Liver (tissue), 7 donors: ENCODE measurements at regions not wholly inside any gene's neighbourhood (a gene's known extent, or its start where the extent isn't known, plus 50 kb on each side); places are given as distances from the start of the nearest gene placed in this dataset.

Experiments used
- DNase-seq: peaks from one replicate; pipeline ENCODE4 v3.0.0-alpha.2; 2017; ENCODE audit warnings: low spot score
- H3K27ac ChIP-seq, 2 donors: one replicate each; pipeline ENCODE4 v1.7.0; 2013; ENCODE audit warnings: inconsistent platforms in 2 of 2, low read length in 2 of 2, control low read depth in 1 of 2, low read depth in 1 of 2, mild to moderate bottlenecking in 1 of 2
- H3K27me3 ChIP-seq, 4 donors: one replicate each; pipeline versions ENCODE4 v1.6.1 to v1.7.0; 2013; ENCODE audit warnings: low read length in 3 of 4, inconsistent platforms in 1 of 4, mild to moderate bottlenecking in 1 of 4, moderate library complexity in 1 of 4; ENCODE audit not compliant: control insufficient read depth in 4 of 4, insufficient read depth in 4 of 4
- H3K36me3 ChIP-seq, 4 donors: one replicate each; pipeline versions ENCODE4 v1.6.1 to v1.7.0; 2013; ENCODE audit warnings: low read length in 3 of 4, mild to moderate bottlenecking in 3 of 4, low read depth in 1 of 4, moderate library complexity in 1 of 4; ENCODE audit not compliant: control insufficient read depth in 4 of 4, insufficient read depth in 3 of 4
- H3K4me1 ChIP-seq, 4 donors: one replicate each; pipeline versions ENCODE4 v1.6.1 to v1.7.0; 2013; ENCODE audit warnings: low read length in 3 of 4, mild to moderate bottlenecking in 3 of 4, moderate library complexity in 1 of 4; ENCODE audit not compliant: control insufficient read depth in 4 of 4, insufficient read depth in 4 of 4
- H3K4me3 ChIP-seq, 3 donors: one replicate each; pipeline versions ENCODE4 v1.6.1 to v1.7.0; 2013; ENCODE audit warnings: low read length in 3 of 3, control low read depth in 1 of 3, low read depth in 1 of 3, mild to moderate bottlenecking in 1 of 3
- H3K9ac ChIP-seq, 2 donors: one replicate each; pipeline ENCODE4 v1.7.0; 2013; ENCODE audit warnings: low read length in 2 of 2, mild to moderate bottlenecking in 2 of 2, moderate library complexity in 2 of 2, control low read depth in 1 of 2, low read depth in 1 of 2
- H3K9me3 ChIP-seq, 4 donors: one replicate each; pipeline versions ENCODE4 v1.6.1 to v1.7.0; 2013; ENCODE audit warnings: low read length in 3 of 4; ENCODE audit not compliant: control insufficient read depth in 4 of 4
- EGR1 ChIP-seq, 2 donors: IDR thresholded peaks; 2 replicates each; pipeline ENCODE4 v1.6.1; 2016 to 2018; ENCODE audit warnings: antibody characterized with exemption in 2 of 2, low read depth in 2 of 2
- FOXA1 ChIP-seq: IDR thresholded peaks from 2 replicates; pipeline ENCODE4 v1.6.1; 2016; ENCODE audit warnings: antibody characterized with exemption
- FOXA2 ChIP-seq: IDR thresholded peaks from 2 replicates; pipeline ENCODE4 v1.6.1; 2016; ENCODE audit warnings: antibody characterized with exemption
- GABPA ChIP-seq, 2 donors: IDR thresholded peaks in 1 of 2; conservative IDR thresholded peaks in 1 of 2; 2 replicates each; pipeline ENCODE4 v1.6.1; 2016; ENCODE audit warnings: antibody characterized with exemption in 2 of 2, mild to moderate bottlenecking in 1 of 2, moderate library complexity in 1 of 2
- HNF4G ChIP-seq: IDR thresholded peaks from 2 replicates; pipeline ENCODE4 v1.6.1; 2016; ENCODE audit warnings: antibody characterized with exemption
- JUND ChIP-seq, 2 donors: IDR thresholded peaks; 2 replicates each; pipeline ENCODE4 v1.6.1; 2016; ENCODE audit warnings: antibody characterized with exemption in 2 of 2
- NR2F2 ChIP-seq: IDR thresholded peaks from 2 replicates; pipeline ENCODE4 v1.6.1; 2016; ENCODE audit warnings: antibody characterized with exemption
- RAD21 ChIP-seq, 2 donors: IDR thresholded peaks; 2 replicates each; pipeline ENCODE4 v1.6.1; 2016; ENCODE audit warnings: antibody characterized with exemption in 2 of 2, mild to moderate bottlenecking in 2 of 2
- RXRA ChIP-seq, 2 donors: IDR thresholded peaks; 2 replicates each; pipeline ENCODE4 v1.6.1; 2017 to 2018; ENCODE audit warnings: antibody characterized with exemption in 2 of 2, mild to moderate bottlenecking in 1 of 2
- TAF1 ChIP-seq: conservative IDR thresholded peaks from 2 replicates; pipeline ENCODE4 v1.6.1; 2016; ENCODE audit warnings: antibody characterized with exemption, mild to moderate bottlenecking
- YY1 ChIP-seq: IDR thresholded peaks from 2 replicates; pipeline ENCODE4 v1.6.1; 2016; ENCODE audit warnings: antibody characterized with exemption, mild to moderate bottlenecking
- WGBS: extraction: QIAGEN DNeasy Blood & Tissue Kit; methylation state at CpG from one replicate; pipeline ENCODE4 v1.1.7; 2013; 5-methylcytosine and 5-hydroxymethylcytosine counted together
- TF ChIP-seq, protein P1 (sequence below): IDR thresholded peaks from 2 replicates; pipeline ENCODE4 v1.6.1; 2016; ENCODE audit warnings: antibody characterized with exemption
- TF ChIP-seq, protein P2 (sequence below): IDR thresholded peaks from 2 replicates; pipeline ENCODE4 v1.6.1; 2016; ENCODE audit warnings: antibody characterized with exemption, mild to moderate bottlenecking
- TF ChIP-seq, protein P3 (sequence below): IDR thresholded peaks from 2 replicates; pipeline ENCODE4 v1.6.1; 2016; ENCODE audit warnings: antibody characterized with exemption
- donor health status: healthy.
- donor health status: healthy.
- donor health status: healthy.
- donor health status: healthy.

DNA sequence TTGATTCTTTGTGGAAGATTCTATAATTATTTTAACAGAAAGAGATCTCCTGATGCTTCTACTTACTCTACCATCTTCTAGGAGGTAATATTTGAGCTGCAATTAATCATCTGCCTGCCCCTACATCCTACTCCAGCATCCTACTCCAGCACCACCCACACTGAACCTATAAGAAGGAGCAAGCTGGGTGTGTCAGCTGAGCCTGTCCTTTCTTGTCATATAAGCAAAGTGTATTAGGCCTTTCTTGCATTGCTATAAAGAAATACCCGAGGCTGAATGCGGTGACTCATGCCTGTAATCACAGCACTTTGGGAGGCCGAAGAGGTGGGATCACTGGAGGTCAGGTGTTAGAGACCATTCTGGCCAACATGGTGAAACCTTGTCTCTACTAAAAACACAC, 84.2 kb upstream of the ARG1 start:
- no peaks in the 10 kb centered on the region for H3K36me3 ChIP-seq
- TF ChIP-seq FOXA1: no peak
- TF ChIP-seq HNF4G: no peak
- no peak for TF ChIP-seq TAF1
- TF ChIP-seq FOXA2: no peak
- no peak for TF ChIP-seq EGR1 (IDR thresholded peaks at IDR 0.05; ENCODE audit: low read depth in 2 of 2)
- TF ChIP-seq NR2F2: no peak
- TF ChIP-seq YY1: no peak
- TF ChIP-seq, protein P1, sequence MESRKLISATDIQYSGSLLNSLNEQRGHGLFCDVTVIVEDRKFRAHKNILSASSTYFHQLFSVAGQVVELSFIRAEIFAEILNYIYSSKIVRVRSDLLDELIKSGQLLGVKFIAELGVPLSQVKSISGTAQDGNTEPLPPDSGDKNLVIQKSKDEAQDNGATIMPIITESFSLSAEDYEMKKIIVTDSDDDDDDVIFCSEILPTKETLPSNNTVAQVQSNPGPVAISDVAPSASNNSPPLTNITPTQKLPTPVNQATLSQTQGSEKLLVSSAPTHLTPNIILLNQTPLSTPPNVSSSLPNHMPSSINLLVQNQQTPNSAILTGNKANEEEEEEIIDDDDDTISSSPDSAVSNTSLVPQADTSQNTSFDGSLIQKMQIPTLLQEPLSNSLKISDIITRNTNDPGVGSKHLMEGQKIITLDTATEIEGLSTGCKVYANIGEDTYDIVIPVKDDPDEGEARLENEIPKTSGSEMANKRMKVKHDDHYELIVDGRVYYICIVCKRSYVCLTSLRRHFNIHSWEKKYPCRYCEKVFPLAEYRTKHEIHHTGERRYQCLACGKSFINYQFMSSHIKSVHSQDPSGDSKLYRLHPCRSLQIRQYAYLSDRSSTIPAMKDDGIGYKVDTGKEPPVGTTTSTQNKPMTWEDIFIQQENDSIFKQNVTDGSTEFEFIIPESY: no peak
- no peak for TF ChIP-seq RAD21 (IDR thresholded peaks at IDR 0.05)
- no peak for TF ChIP-seq GABPA (IDR thresholded peaks at IDR 0.05 in 1 of 2, conservative IDR thresholded peaks at IDR 0.05 in 1 of 2)
- TF ChIP-seq, protein P2, sequence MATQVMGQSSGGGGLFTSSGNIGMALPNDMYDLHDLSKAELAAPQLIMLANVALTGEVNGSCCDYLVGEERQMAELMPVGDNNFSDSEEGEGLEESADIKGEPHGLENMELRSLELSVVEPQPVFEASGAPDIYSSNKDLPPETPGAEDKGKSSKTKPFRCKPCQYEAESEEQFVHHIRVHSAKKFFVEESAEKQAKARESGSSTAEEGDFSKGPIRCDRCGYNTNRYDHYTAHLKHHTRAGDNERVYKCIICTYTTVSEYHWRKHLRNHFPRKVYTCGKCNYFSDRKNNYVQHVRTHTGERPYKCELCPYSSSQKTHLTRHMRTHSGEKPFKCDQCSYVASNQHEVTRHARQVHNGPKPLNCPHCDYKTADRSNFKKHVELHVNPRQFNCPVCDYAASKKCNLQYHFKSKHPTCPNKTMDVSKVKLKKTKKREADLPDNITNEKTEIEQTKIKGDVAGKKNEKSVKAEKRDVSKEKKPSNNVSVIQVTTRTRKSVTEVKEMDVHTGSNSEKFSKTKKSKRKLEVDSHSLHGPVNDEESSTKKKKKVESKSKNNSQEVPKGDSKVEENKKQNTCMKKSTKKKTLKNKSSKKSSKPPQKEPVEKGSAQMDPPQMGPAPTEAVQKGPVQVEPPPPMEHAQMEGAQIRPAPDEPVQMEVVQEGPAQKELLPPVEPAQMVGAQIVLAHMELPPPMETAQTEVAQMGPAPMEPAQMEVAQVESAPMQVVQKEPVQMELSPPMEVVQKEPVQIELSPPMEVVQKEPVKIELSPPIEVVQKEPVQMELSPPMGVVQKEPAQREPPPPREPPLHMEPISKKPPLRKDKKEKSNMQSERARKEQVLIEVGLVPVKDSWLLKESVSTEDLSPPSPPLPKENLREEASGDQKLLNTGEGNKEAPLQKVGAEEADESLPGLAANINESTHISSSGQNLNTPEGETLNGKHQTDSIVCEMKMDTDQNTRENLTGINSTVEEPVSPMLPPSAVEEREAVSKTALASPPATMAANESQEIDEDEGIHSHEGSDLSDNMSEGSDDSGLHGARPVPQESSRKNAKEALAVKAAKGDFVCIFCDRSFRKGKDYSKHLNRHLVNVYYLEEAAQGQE: no peak
- no peaks in the 10 kb centered on the region for H3K4me1 ChIP-seq
- H3K9ac ChIP-seq: no peak overlapping the region
- H3K27me3 ChIP-seq: no peaks in the 10 kb centered on the region
- no peak overlapping the region for H3K27ac ChIP-seq
- DNase-seq: no peak
- WGBS: 63% methylated on average over 3 of the region's 3 CpGs
- no peak overlapping the region for H3K4me3 ChIP-seq
- no peaks in the 10 kb centered on the region for H3K9me3 ChIP-seq

GRCh38 chr6:131490441-131490840, 82.6 kb upstream of the ARG1 start:
- Histone ChIP-seq H3K27ac (no peak overlapping the region), H3K4me3 (no peak overlapping the region), H3K4me1 (no peaks in the 10 kb centered on the region), H3K9me3 (peaks cover 0 to 2% (median 0%) of the 10 kb centered on the region in 4 donors), H3K36me3 (no peaks in the 10 kb centered on the region), H3K9ac (no peak overlapping the region), H3K27me3 (no peaks in the 10 kb centered on the region)
- no peak for DNase-seq
- 3% methylated on average over 3 of the region's 3 CpGs for WGBS
- TF ChIP-seq RAD21 (IDR thresholded peaks at IDR 0.05): no peak
- TF ChIP-seq, protein P3, sequence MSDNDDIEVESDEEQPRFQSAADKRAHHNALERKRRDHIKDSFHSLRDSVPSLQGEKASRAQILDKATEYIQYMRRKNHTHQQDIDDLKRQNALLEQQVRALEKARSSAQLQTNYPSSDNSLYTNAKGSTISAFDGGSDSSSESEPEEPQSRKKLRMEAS: no peak
- no peak for TF ChIP-seq YY1
- no peak for TF ChIP-seq EGR1 (IDR thresholded peaks at IDR 0.05; ENCODE audit: low read depth in 2 of 2)
- TF ChIP-seq FOXA2: no peak
- no peak for TF ChIP-seq JUND (IDR thresholded peaks at IDR 0.05)
- TF ChIP-seq RXRA (IDR thresholded peaks at IDR 0.05): no peak
